ENCODE measurements at regions not wholly inside any gene's neighbourhood (a gene's known extent, or its start where the extent isn't known, plus 50 kb on each side); places are given as distances from the start of the nearest gene placed in this dataset.

DNA sequence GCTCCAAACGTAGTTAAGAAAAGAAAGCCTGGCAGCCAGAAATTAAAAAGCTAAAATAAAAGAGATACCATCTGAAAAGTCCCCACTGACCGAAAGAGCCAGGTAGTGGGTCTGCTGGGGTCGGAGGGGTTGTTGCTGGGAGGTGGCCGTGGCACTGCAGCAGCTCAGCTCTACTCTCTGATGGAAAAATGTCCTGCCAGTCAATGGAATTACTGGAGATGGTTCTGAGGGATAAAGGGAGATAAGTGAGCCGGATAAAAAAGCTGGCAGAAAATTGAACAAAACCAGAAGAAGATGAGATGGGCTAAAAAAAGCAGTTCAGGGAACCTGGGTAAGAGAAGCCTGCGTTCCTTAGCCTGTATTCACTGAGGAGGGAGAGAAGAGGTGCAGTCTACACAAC lies 202.8 kb downstream of the SREK1 start:
- Histone ChIP-seq H3K79me2 (ENCODE audit: insufficient read depth, low read depth, low read length) (no peaks in the 10 kb centered on the region), H3K9me2 (ENCODE audit: insufficient read depth, low read length) (no peaks in the 10 kb centered on the region), H3K27ac (ENCODE audit: low read depth, low read length, poor library complexity, severe bottlenecking) (no peak overlapping the region), H2AFZ (ENCODE audit: low read length) (no peak overlapping the region), H3K4me1 (ENCODE audit: insufficient read depth, low read length, poor library complexity, severe bottlenecking) (no peaks in the 10 kb centered on the region), H3K36me3 (ENCODE audit: insufficient read depth, low read length) (no peaks in the 10 kb centered on the region), H4K20me1 (ENCODE audit: insufficient read depth, low read length) (no peaks in the 10 kb centered on the region), H3K4me2 (ENCODE audit: low read length) (no peak overlapping the region), H3K9me3 (ENCODE audit: low read length) (no peaks in the 10 kb centered on the region), H3K4me3 (ENCODE audit: low read depth, low read length, poor library complexity, severe bottlenecking) (no peak overlapping the region)
- ChIA-PET POLR2A (interaction anchor here (1.3 kb wide), 1 partner anchor 11 kb away, joined by 3 read pairs; no protein-coding TSS in a partner anchor), CTCF (ENCODE audit: unreplicated experiment) (no interaction called here)
- TF ChIP-seq EZH2phosphoT487 (IDR thresholded peaks at IDR 0.05; ENCODE audit: borderline replicate concordance, low read depth, low read length) (no peak), CTCF (conservative IDR thresholded peaks at IDR 0.05; ENCODE audit: low read length) (no peak)
- intact Hi-C loops (cut with micrococcal nuclease; ENCODE audit: unreplicated experiment), result no loop called here
- BruUV-seq (replicated peaks), result no TSS peak
- DNase-seq (ENCODE audit: low spot score), result no peak

GRCh38 chr5:66348387-66349125 lies 204.5 kb downstream of the SREK1 start:
- Histone ChIP-seq H3K9me2 (ENCODE audit: insufficient read depth, low read length) (no peaks in the 10 kb centered on the region), H4K20me1 (ENCODE audit: insufficient read depth, low read length) (no peaks in the 10 kb centered on the region), H3K79me2 (ENCODE audit: insufficient read depth, low read depth, low read length) (no peaks in the 10 kb centered on the region), H2AFZ (ENCODE audit: low read length) (no peak overlapping the region), H3K9me3 (ENCODE audit: low read length) (no peaks in the 10 kb centered on the region), H3K4me1 (ENCODE audit: insufficient read depth, low read length, poor library complexity, severe bottlenecking) (no peaks in the 10 kb centered on the region), H3K4me3 (ENCODE audit: low read depth, low read length, poor library complexity, severe bottlenecking) (no peak overlapping the region), H3K36me3 (ENCODE audit: insufficient read depth, low read length) (no peaks in the 10 kb centered on the region), H3K4me2 (ENCODE audit: low read length) (no peak overlapping the region), H3K27ac (ENCODE audit: low read depth, low read length, poor library complexity, severe bottlenecking) (no peak overlapping the region)
- ChIA-PET CTCF (ENCODE audit: unreplicated experiment) (no interaction called here), POLR2A (interaction anchor here (1.4 kb wide), 1 partner anchor 396 kb away, joined by 4 read pairs; no protein-coding TSS in a partner anchor)
- BruUV-seq (replicated peaks), result no TSS peak
- intact Hi-C loops (cut with micrococcal nuclease; ENCODE audit: unreplicated experiment), result no loop called here
- no peak for TF ChIP-seq CTCF (conservative IDR thresholded peaks at IDR 0.05; ENCODE audit: low read length)
- no peak for TF ChIP-seq EZH2phosphoT487 (IDR thresholded peaks at IDR 0.05; ENCODE audit: borderline replicate concordance, low read depth, low read length)
- DNase-seq (ENCODE audit: low spot score), result no peak

- TF ChIP-seq CTCF (conservative IDR thresholded peaks at IDR 0.05; ENCODE audit: low read length), result no peak
- no peak for TF ChIP-seq EZH2phosphoT487 (IDR thresholded peaks at IDR 0.05; ENCODE audit: borderline replicate concordance, low read depth, low read length)
- Histone ChIP-seq H3K36me3 (ENCODE audit: insufficient read depth, low read length) (no peaks in the 10 kb centered on the region), H3K4me3 (ENCODE audit: low read depth, low read length, poor library complexity, severe bottlenecking) (no peak overlapping the region), H3K9me2 (ENCODE audit: insufficient read depth, low read length) (no peaks in the 10 kb centered on the region), H4K20me1 (ENCODE audit: insufficient read depth, low read length) (no peaks in the 10 kb centered on the region), H3K4me1 (ENCODE audit: insufficient read depth, low read length, poor library complexity, severe bottlenecking) (no peaks in the 10 kb centered on the region), H3K27ac (ENCODE audit: low read depth, low read length, poor library complexity, severe bottlenecking) (no peak overlapping the region), H2AFZ (ENCODE audit: low read length) (no peak overlapping the region), H3K4me2 (ENCODE audit: low read length) (no peak overlapping the region), H3K79me2 (ENCODE audit: insufficient read depth, low read depth, low read length) (no peaks in the 10 kb centered on the region), H3K9me3 (ENCODE audit: low read length) (no peaks in the 10 kb centered on the region)
- CTCF ChIA-PET (ENCODE audit: unreplicated experiment), result no interaction called here
- intact Hi-C loops (cut with micrococcal nuclease; ENCODE audit: unreplicated experiment), result no loop called here
- DNase-seq (ENCODE audit: low spot score), result no peak
- BruUV-seq (replicated peaks), result no TSS peak
- POLR2A ChIA-PET, result no interaction called here
Observed at GRCh38 chr5:66351813-66352212, 207.7 kb downstream of the SREK1 start.
